Osteocyte (in vitro differentiated cells): ENCODE measurements at regions not wholly inside any gene's neighbourhood (a gene's known extent, or its start where the extent isn't known, plus 50 kb on each side); places are given as distances from the start of the nearest gene placed in this dataset.

ENCODE experiments used
- DNase-seq: peaks from one replicate; pipeline ENCODE4 v3.0.0; 2021; ENCODE audit warnings: mixed read lengths; ENCODE audit not compliant: unreplicated experiment; ENCODE audit errors: extremely low spot score
- H3K27ac Mint-ChIP-seq: one replicate; pipeline ENCODE4 v1.8.0; 2021; ENCODE audit warnings: mild to moderate bottlenecking, mixed read lengths; ENCODE audit not compliant: unreplicated experiment
- H3K27me3 Mint-ChIP-seq: one replicate; pipeline ENCODE4 v1.8.0; 2021; ENCODE audit warnings: mixed read lengths; ENCODE audit not compliant: unreplicated experiment
- H3K36me3 Mint-ChIP-seq: one replicate; pipeline ENCODE4 v1.8.0; 2021; ENCODE audit warnings: mixed read lengths; ENCODE audit not compliant: unreplicated experiment
- H3K4me1 Mint-ChIP-seq: one replicate; pipeline ENCODE4 v1.8.0; 2021; ENCODE audit warnings: mixed read lengths; ENCODE audit not compliant: unreplicated experiment
- H3K4me3 Mint-ChIP-seq: one replicate; pipeline ENCODE4 v1.8.0; 2021; ENCODE audit warnings: mild to moderate bottlenecking, moderate library complexity, mixed read lengths; ENCODE audit not compliant: unreplicated experiment
- H3K9me3 Mint-ChIP-seq: one replicate; pipeline ENCODE4 v1.8.0; 2021; ENCODE audit warnings: mixed read lengths; ENCODE audit not compliant: unreplicated experiment
- CTCF ChIP-seq: fragments of 200-600 bp; sonication (generic); IDR thresholded peaks from 2 replicates; pipeline ENCODE4 v1.5.0; 2021; ENCODE audit warnings: antibody characterized with exemption, mild to moderate bottlenecking, moderate library complexity

DNA sequence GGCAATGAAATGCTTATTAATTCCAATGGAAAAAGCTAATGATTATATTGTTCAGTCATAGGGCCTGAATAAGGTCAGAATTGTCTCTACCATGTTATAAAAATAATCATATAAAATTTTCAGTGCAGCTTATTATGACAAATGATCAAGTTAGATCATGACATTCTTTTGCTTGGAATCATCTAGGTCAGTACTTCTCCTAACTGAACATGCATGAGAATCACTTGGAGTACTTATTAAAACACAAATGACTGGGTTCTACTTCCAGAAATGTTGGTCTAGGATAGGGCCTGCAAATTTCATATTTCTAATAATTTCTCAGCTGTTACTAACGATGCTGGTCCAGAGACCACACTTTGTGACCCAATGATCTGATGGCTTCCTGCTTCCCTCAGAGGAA lies 806.0 kb upstream of the ZNF608 start:
- no peaks in the 10 kb centered on the region for H3K27me3 Mint-ChIP-seq
- no peak for DNase-seq
- peaks cover 58% of the 10 kb centered on the region for H3K4me1 Mint-ChIP-seq
- H3K27ac Mint-ChIP-seq: no peak overlapping the region
- no peak overlapping the region for H3K4me3 Mint-ChIP-seq
- H3K36me3 Mint-ChIP-seq: no peaks in the 10 kb centered on the region
- no peaks in the 10 kb centered on the region for H3K9me3 Mint-ChIP-seq
- TF ChIP-seq CTCF: no peak

GRCh38 chr5:125554355-125554754 lies 807.9 kb upstream of the ZNF608 start:
- no peak overlapping the region for H3K27ac Mint-ChIP-seq

DNA sequence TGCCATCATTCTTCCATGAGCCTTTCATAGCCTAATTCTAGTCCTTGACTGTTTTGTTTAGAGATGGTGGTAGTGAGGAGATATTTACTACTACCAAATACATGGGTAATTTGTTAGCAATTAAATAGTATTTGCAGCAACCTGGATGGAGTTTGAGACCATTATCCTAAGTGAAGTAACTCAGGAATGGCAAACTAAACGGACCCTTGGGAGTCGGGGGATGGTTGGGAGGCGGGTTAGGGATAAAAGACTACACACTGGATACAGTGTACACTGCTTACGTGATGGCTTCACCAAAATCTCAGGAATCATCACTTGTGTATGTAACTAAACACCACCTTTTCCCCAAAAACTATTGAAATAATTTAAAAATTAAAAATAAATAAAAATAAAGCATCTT lies 809.2 kb upstream of the ZNF608 start:
- Mint-ChIP-seq H3K9me3 (no peaks in the 10 kb centered on the region), H3K36me3 (no peaks in the 10 kb centered on the region), H3K4me1 (peaks cover 61% of the 10 kb centered on the region), H3K27ac (no peak overlapping the region), H3K27me3 (no peaks in the 10 kb centered on the region), H3K4me3 (no peak overlapping the region)
- TF ChIP-seq CTCF: no peak
- DNase-seq: no peak

More at GRCh38 chr5:125554355-125554754, 807.9 kb upstream of the ZNF608 start:
- peaks cover 62% of the 10 kb centered on the region for H3K4me1 Mint-ChIP-seq
- H3K27me3 Mint-ChIP-seq: no peaks in the 10 kb centered on the region
- TF ChIP-seq CTCF: no peak
- H3K36me3 Mint-ChIP-seq: no peaks in the 10 kb centered on the region
- H3K4me3 Mint-ChIP-seq: no peak overlapping the region
- H3K9me3 Mint-ChIP-seq: no peaks in the 10 kb centered on the region
- no peak for DNase-seq

DNA sequence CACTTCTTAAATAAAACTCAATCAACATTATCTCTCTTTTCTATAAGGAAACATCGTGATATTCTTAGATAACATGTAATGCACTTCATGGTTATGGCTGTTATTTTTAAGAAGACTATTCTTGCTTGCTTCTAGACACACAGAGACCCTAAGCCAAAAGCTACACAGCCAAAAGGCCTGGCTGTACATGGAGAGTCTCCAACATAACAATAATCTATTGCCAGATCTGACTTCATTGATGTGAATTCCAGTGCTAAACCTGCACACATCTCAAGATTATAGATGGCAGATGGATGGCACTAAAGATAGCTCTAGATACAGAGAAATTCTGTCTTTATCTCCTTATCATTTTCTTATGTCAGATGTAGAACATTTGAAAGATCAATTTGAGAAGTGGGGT lies 811.6 kb upstream of the ZNF608 start:
- H3K4me1 Mint-ChIP-seq: peaks cover 51% of the 10 kb centered on the region
- no peaks in the 10 kb centered on the region for H3K9me3 Mint-ChIP-seq
- no peaks in the 10 kb centered on the region for H3K36me3 Mint-ChIP-seq
- no peak for DNase-seq
- H3K27me3 Mint-ChIP-seq: no peaks in the 10 kb centered on the region
- H3K4me3 Mint-ChIP-seq: no peak overlapping the region
- H3K27ac Mint-ChIP-seq: no peak overlapping the region
- no peak for TF ChIP-seq CTCF

DNA sequence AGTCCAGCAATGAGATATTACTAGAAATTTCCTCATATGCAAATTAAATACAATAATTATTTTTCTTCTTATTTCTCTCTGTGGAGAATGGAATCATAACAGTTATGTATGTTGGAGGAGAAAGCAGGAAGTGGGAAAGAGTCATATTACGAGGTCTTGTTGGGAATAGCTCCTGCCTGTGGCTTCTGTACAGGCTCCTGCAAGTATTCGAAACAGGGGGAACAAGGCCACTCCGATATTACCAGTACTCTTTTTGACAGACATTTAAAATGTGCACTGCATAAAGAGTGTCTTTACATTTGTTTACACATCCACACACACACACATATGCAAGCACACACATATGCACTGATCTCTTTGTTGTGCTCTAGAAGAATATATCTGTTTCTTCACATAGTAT lies 812.0 kb upstream of the ZNF608 start:
- no peak overlapping the region for H3K4me3 Mint-ChIP-seq
- H3K9me3 Mint-ChIP-seq: no peaks in the 10 kb centered on the region
- DNase-seq: no peak
- no peaks in the 10 kb centered on the region for H3K36me3 Mint-ChIP-seq
- TF ChIP-seq CTCF: no peak
- peaks cover 46% of the 10 kb centered on the region for H3K4me1 Mint-ChIP-seq
- no peaks in the 10 kb centered on the region for H3K27me3 Mint-ChIP-seq
- H3K27ac Mint-ChIP-seq: no peak overlapping the region
